SK-N-SH treated with all-trans-retinoic acid at 6 μM for 48 hours (cell line): ENCODE measurements at regions not wholly inside any gene's neighbourhood (a gene's known extent, or its start where the extent isn't known, plus 50 kb on each side); places are given as distances from the start of the nearest gene placed in this dataset.

ENCODE experiments used
- BACH2 ChIP-seq: fragments of 250-450 bp; sonication (Bioruptor Pico); IDR thresholded peaks from 2 replicates; pipeline ENCODE4 v1.9.0; 2021; ENCODE audit warnings: mild to moderate bottlenecking, borderline replicate concordance
- CSRNP3 ChIP-seq: fragments of 250-450 bp; sonication (Bioruptor Pico); IDR thresholded peaks from 2 replicates; pipeline ENCODE4 v1.5.1; 2021; ENCODE audit warnings: mild to moderate bottlenecking, moderate library complexity
- ESRRG ChIP-seq: fragments of 250-450 bp; sonication (Bioruptor Pico); IDR thresholded peaks from 2 replicates; pipeline ENCODE4 v1.6.1; 2021; ENCODE audit warnings: mild to moderate bottlenecking
- PATZ1 ChIP-seq: fragments of 250-450 bp; sonication (Bioruptor Pico); IDR thresholded peaks from 2 replicates; pipeline ENCODE4 v1.8.0; 2020; ENCODE audit warnings: mild to moderate bottlenecking, moderate library complexity, borderline replicate concordance
- POU6F1 ChIP-seq: fragments of 250-450 bp; sonication (Bioruptor Pico); IDR thresholded peaks from 2 replicates; pipeline ENCODE4 v1.8.0; 2021; ENCODE audit warnings: low read depth, mild to moderate bottlenecking, moderate library complexity, borderline replicate concordance
- PPARA ChIP-seq: fragments of 250-450 bp; sonication (Bioruptor Pico); IDR thresholded peaks from 2 replicates; pipeline ENCODE4 v1.5.0; 2020; ENCODE audit warnings: mild to moderate bottlenecking, borderline replicate concordance
- ZFP3 ChIP-seq: fragments of 250-450 bp; sonication (Bioruptor Pico); IDR thresholded peaks from 2 replicates; pipeline ENCODE4 v1.5.0; 2020; ENCODE audit warnings: mild to moderate bottlenecking, moderate library complexity
- ZFP30 ChIP-seq: fragments of 450-650 bp; formaldehyde crosslinking; IDR thresholded peaks from 2 replicates; pipeline ENCODE4 v1.5.0; 2022; ENCODE audit warnings: mild to moderate bottlenecking, moderate library complexity
- ZNF8 ChIP-seq: fragments of 450-650 bp; formaldehyde crosslinking; IDR thresholded peaks from 2 replicates; pipeline ENCODE4 v1.5.0; 2020; ENCODE audit warnings: mild to moderate bottlenecking, moderate library complexity
- TF ChIP-seq, protein P1 (sequence below): fragments of 250-450 bp; sonication (Bioruptor Pico); IDR thresholded peaks from 2 replicates; pipeline ENCODE4 v1.5.1; 2020; ENCODE audit warnings: low read depth, mild to moderate bottlenecking, moderate library complexity

DNA sequence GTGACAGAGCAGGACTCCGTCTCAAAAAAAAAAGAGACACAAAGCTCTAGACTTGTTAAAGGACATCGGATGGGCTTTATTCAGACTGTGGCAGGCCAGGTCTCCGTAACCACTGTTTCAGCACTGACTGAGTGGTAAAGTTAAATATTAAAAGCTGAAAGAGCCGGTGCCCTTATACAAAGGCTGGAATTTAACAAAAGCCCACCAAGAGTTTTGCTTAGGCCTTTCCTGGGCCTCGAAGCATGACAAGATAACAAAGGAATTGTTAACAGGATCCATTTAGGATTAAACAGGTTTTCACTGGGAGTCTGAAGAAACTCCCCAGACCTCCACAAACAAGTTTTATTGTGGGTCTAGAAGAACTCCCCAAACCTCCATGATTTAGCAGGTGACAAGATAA, 727.8 kb downstream of the TYW1 start:
- TF ChIP-seq POU6F1 (CRISPR knock-in tag): no peak
- TF ChIP-seq ZFP3: no peak
- TF ChIP-seq PATZ1: no peak
- TF ChIP-seq PPARA (CRISPR knock-in tag): no peak
- TF ChIP-seq ESRRG: no peak
- no peak for TF ChIP-seq BACH2 (CRISPR knock-in tag)
- TF ChIP-seq ZNF8 (CRISPR knock-in tag): no peak
- TF ChIP-seq CSRNP3 (CRISPR knock-in tag): no peak
- no peak for TF ChIP-seq ZFP30 (CRISPR knock-in tag)
- TF ChIP-seq, protein P1, sequence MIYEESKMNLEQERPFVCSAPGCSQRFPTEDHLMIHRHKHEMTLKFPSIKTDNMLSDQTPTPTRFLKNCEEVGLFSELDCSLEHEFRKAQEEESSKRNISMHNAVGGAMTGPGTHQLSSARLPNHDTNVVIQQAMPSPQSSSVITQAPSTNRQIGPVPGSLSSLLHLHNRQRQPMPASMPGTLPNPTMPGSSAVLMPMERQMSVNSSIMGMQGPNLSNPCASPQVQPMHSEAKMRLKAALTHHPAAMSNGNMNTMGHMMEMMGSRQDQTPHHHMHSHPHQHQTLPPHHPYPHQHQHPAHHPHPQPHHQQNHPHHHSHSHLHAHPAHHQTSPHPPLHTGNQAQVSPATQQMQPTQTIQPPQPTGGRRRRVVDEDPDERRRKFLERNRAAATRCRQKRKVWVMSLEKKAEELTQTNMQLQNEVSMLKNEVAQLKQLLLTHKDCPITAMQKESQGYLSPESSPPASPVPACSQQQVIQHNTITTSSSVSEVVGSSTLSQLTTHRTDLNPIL (CRISPR knock-in tag): no peak
